Motor neuron (in vitro differentiated cells): ENCODE measurements at regions not wholly inside any gene's neighbourhood (a gene's known extent, or its start where the extent isn't known, plus 50 kb on each side); places are given as distances from the start of the nearest gene placed in this dataset.

ENCODE experiments used
- ATAC-seq, 8 experiments: fragments of 200-7000 bp; cut with Tn5 transposase; replicated peaks in 6 of 8; 2 replicates each; pipeline ENCODE4 v1.8.0; 2021; ENCODE audit warnings: mild to moderate bottlenecking in 8 of 8, moderate library complexity in 8 of 8
- H3K27ac ChIP-seq, 2 donors: fragments of 250-450 bp; sonication (Bioruptor Pico); 2 replicates each; pipeline ENCODE4 v1.9.0; 2021; ENCODE audit warnings: antibody characterized with exemption in 2 of 2, mild to moderate bottlenecking in 2 of 2, moderate library complexity in 1 of 2
- H3K4me1 ChIP-seq, 2 donors: fragments of 250-450 bp; sonication (Bioruptor Pico); replicated peaks in 1 of 2; 2 replicates each; pipeline ENCODE4 v1.6.1; 2021; ENCODE audit warnings: antibody characterized with exemption in 2 of 2, mild to moderate bottlenecking in 2 of 2, moderate library complexity in 1 of 2
- H3K4me3 ChIP-seq, 5 donors: fragments of 250-450 bp; sonication (Bioruptor Pico); 2 replicates each; pipeline ENCODE4 v1.9.0; 2021; ENCODE audit warnings: antibody characterized with exemption in 5 of 5, mild to moderate bottlenecking in 5 of 5, moderate library complexity in 4 of 5
- WGBS, 10 experiments: fragments of 450-650 bp; shearing (Covaris generic); methylation state at CpG; one replicate each; pipeline ENCODE4 v1.0.0; 2022; 5-methylcytosine and 5-hydroxymethylcytosine counted together
- in situ Hi-C, 9 experiments: fragments of 400-800 bp; cut with MboI; loops; one replicate each; pipeline ENCODE4 v1.15.0; 2021; ENCODE audit warnings: low sequenced_read_pairs in 9 of 9, low pct_unique_long_range_greater_than_20kb in 2 of 9; ENCODE audit not compliant: unreplicated experiment in 9 of 9

- H3K4me3 ChIP-seq, result no peak overlapping the region
- ATAC-seq, result peak in 4 of 8 experiments; percentile 36 to 79 (median 48)
- H3K4me1 ChIP-seq, result no peaks in the 10 kb centered on the region
- 77 to 99% (median 90%) methylated on average over 1 to 11 of the region's 11 CpGs; no CpG with 5 or more reads in 1 of the 10 experiments for WGBS, 10 experiments
- H3K27ac ChIP-seq, result no peak overlapping the region
- in situ Hi-C loops, result loop anchor here in 1 of 9 experiments (10.0 kb wide), 1 partner anchor 59 kb away; no protein-coding TSS in a partner anchor
Measured at GRCh38 chr5:58145397-58145934, 314.4 kb downstream of the PLK2 start.

- no peak for ATAC-seq
- 60 to 100% (median 90%) methylated on average over 1 to 2 of the region's 2 CpGs for WGBS, 10 experiments
- in situ Hi-C loops, result loop anchor here in 1 of 9 experiments (10.0 kb wide), 1 partner anchor 61 kb away; no protein-coding TSS in a partner anchor
- H3K4me1 ChIP-seq, result no peaks in the 10 kb centered on the region
- no peak overlapping the region for H3K4me3 ChIP-seq
- H3K27ac ChIP-seq, result no peak overlapping the region
Measured at GRCh38 chr5:58143727-58144126, 316.2 kb downstream of the PLK2 start.

- no peak for ATAC-seq
- no peak overlapping the region for H3K4me3 ChIP-seq
- no peak overlapping the region for H3K27ac ChIP-seq
- WGBS, 10 experiments, result 43 to 100% (median 100%) methylated on average over 1 of the region's 1 CpG; no CpG with 5 or more reads in 3 of the 10 experiments
- H3K4me1 ChIP-seq, result no peaks in the 10 kb centered on the region
- in situ Hi-C loops, result loop anchor here in 1 of 9 experiments (10.0 kb wide), 1 partner anchor 62 kb away; no protein-coding TSS in a partner anchor
Measured at GRCh38 chr5:58143181-58143580, 316.7 kb downstream of the PLK2 start.

- no peak for ATAC-seq
- Histone ChIP-seq H3K4me3 (no peak overlapping the region), H3K27ac (no peak overlapping the region), H3K4me1 (no peaks in the 10 kb centered on the region)
- in situ Hi-C loops, result no loop called here
- 72 to 100% (median 95%) methylated on average over 1 to 2 of the region's 2 CpGs for WGBS, 10 experiments
Measured at GRCh38 chr5:58138791-58139190, 321.1 kb downstream of the PLK2 start.

- Histone ChIP-seq H3K4me1 (no peaks in the 10 kb centered on the region), H3K27ac (no peak overlapping the region), H3K4me3 (no peak overlapping the region)
- ATAC-seq, result no peak
- WGBS, 10 experiments, result 48 to 100% (median 87%) methylated on average over 1 to 5 of the region's 5 CpGs
- in situ Hi-C loops, result no loop called here
Measured at GRCh38 chr5:58136406-58136805, 323.5 kb downstream of the PLK2 start.

- 30 to 100% (median 83%) methylated on average over 2 to 5 of the region's 5 CpGs for WGBS, 10 experiments
- no peak for ATAC-seq
- H3K4me1 ChIP-seq, result no peaks in the 10 kb centered on the region
- in situ Hi-C loops, result no loop called here
- H3K27ac ChIP-seq, result no peak overlapping the region
- no peak overlapping the region for H3K4me3 ChIP-seq
Measured at GRCh38 chr5:58135571-58136335, 324.1 kb downstream of the PLK2 start.

- WGBS, 10 experiments, result 0 to 89% (median 52%) methylated on average over 3 to 5 of the region's 5 CpGs; no CpG with 5 or more reads in 2 of the 10 experiments
- in situ Hi-C loops, result no loop called here
- no peak overlapping the region for H3K4me3 ChIP-seq
- H3K27ac ChIP-seq, result no peak overlapping the region
- peak; percentile 52 to 89 (median 66) for ATAC-seq
- no peaks in the 10 kb centered on the region for H3K4me1 ChIP-seq
Measured at GRCh38 chr5:58133631-58134296, 326.1 kb downstream of the PLK2 start.

- in situ Hi-C loops, result no loop called here
- Histone ChIP-seq H3K4me1 (no peaks in the 10 kb centered on the region), H3K27ac (no peak overlapping the region), H3K4me3 (no peak overlapping the region)
- 0 to 100% (median 79%) methylated on average over 1 to 7 of the region's 7 CpGs for WGBS, 10 experiments
- ATAC-seq, result peak in 3 of 8 experiments; percentile 18 to 36 (median 20)
Measured at GRCh38 chr5:58133216-58133615, 326.7 kb downstream of the PLK2 start.

GRCh38 chr5:58127255-58128220, 332.3 kb downstream of the PLK2 start:
- no peak overlapping the region for H3K4me3 ChIP-seq
- ATAC-seq, result peak in 3 of 8 experiments; percentile 15 to 84 (median 29)
- in situ Hi-C loops, result no loop called here
- peaks cover 12 to 19% of the 10 kb centered on the region in 2 donors for H3K4me1 ChIP-seq
- WGBS, 10 experiments, result 73 to 95% (median 90%) methylated on average over 3 to 9 of the region's 11 CpGs
- H3K27ac ChIP-seq, result no peak overlapping the region

- H3K4me1 ChIP-seq, result peaks cover 21 to 47% of the 10 kb centered on the region in 2 donors
- ATAC-seq, result no peak
- no peak overlapping the region for H3K4me3 ChIP-seq
- 67 to 100% (median 88%) methylated on average over 1 to 4 of the region's 4 CpGs; no CpG with 5 or more reads in 2 of the 10 experiments for WGBS, 10 experiments
- no peak overlapping the region for H3K27ac ChIP-seq
- in situ Hi-C loops, result no loop called here
Measured at GRCh38 chr5:58123501-58123900, 336.4 kb downstream of the PLK2 start.

GRCh38 chr5:58122848-58123392, 337.0 kb downstream of the PLK2 start:
- Histone ChIP-seq H3K4me3 (no peak overlapping the region), H3K27ac (no peak overlapping the region), H3K4me1 (peaks cover 21 to 47% of the 10 kb centered on the region in 2 donors)
- in situ Hi-C loops, result no loop called here
- peak in 1 of 8 experiments; percentile 9 for ATAC-seq
- 41 to 100% (median 83%) methylated on average over 1 to 3 of the region's 3 CpGs; no CpG with 5 or more reads in 2 of the 10 experiments for WGBS, 10 experiments

GRCh38 chr5:58122157-58122556, 337.7 kb downstream of the PLK2 start:
- Histone ChIP-seq H3K4me1 (peaks cover 24 to 47% of the 10 kb centered on the region in 2 donors), H3K4me3 (no peak overlapping the region), H3K27ac (no peak overlapping the region)
- peak in 5 of 8 experiments; percentile 60 to 90 (median 75) for ATAC-seq
- WGBS, 10 experiments, result 17 to 100% (median 69%) methylated on average over 1 to 2 of the region's 2 CpGs
- in situ Hi-C loops, result no loop called here
